B cell (primary cell): ENCODE measurements at regions not wholly inside any gene's neighbourhood (a gene's known extent, or its start where the extent isn't known, plus 50 kb on each side); places are given as distances from the start of the nearest gene placed in this dataset.

ENCODE experiments used
- ATAC-seq: fragments of 200-7000 bp; cut with Tn5 transposase; one replicate; pipeline ENCODE4 v1.10.0; 2021; ENCODE audit warnings: low read depth, mild to moderate bottlenecking, moderate number of reproducible peaks, moderate library complexity
- CTCF ChIA-PET: fragments of 350-600 bp; sonication (Branson Sonifier 250); formaldehyde crosslinking; loops from one replicate; lab custom pipeline; 2021; ENCODE audit warnings: antibody characterized with exemption, inconsistent platforms; lab: Charles Lee
- POLR2A ChIA-PET: fragments of 350-600 bp; sonication (Branson Sonifier 250); formaldehyde crosslinking; loops from one replicate; lab custom pipeline; 2021; ENCODE audit warnings: antibody characterized with exemption; lab: Charles Lee
- DNase-seq: peaks from one replicate; pipeline ENCODE4 v3.0.0; 2013
- H2AFZ ChIP-seq: 2 replicates; pipeline ENCODE4 v1.6.1; 2012; ENCODE audit warnings: mild to moderate bottlenecking, low read depth, low read length; ENCODE audit not compliant: insufficient read depth, poor library complexity, severe bottlenecking
- H3K27ac ChIP-seq, 2 donors: 1 replicate in 1 of 2; 2 replicates in 1 of 2; pipeline ENCODE4 v1.5.1; 2012 to 2013; ENCODE audit warnings: low read length in 2 of 2, mild to moderate bottlenecking in 2 of 2, moderate library complexity in 1 of 2
- H3K27me3 ChIP-seq, 4 experiments: fragments of 200-600 bp in 1 of 4; sonication (generic) in 1 of 4; replicated peaks in 1 of 4; 1 replicate in 2 of 4; 2 replicates in 2 of 4; pipeline versions ENCODE4 v1.6.1 to v1.7.0; 2013 to 2016; ENCODE audit warnings: low read length in 3 of 4, mild to moderate bottlenecking in 2 of 4, mixed read lengths in 1 of 4, moderate library complexity in 1 of 4; ENCODE audit not compliant: insufficient read depth in 4 of 4, control insufficient read depth in 3 of 4; ENCODE audit errors: control extremely low read depth in 1 of 4
- H3K36me3 ChIP-seq, 2 experiments: replicated peaks in 1 of 2; 1 replicate in 1 of 2; 2 replicates in 1 of 2; pipeline versions ENCODE4 v1.6.1 to v1.7.1; 2013; ENCODE audit warnings: low read length in 1 of 2; ENCODE audit not compliant: insufficient read depth in 2 of 2, control insufficient read depth in 1 of 2; ENCODE audit errors: control extremely low read depth in 1 of 2, extremely low read depth in 1 of 2
- H3K4me1 ChIP-seq, 2 donors: fragments of 200-600 bp in 1 of 2; sonication (generic) in 1 of 2; 1 replicate in 1 of 2; 2 replicates in 1 of 2; pipeline versions ENCODE4 v1.5.1 to v1.6.1; 2013 to 2017; ENCODE audit warnings: low read length in 2 of 2; ENCODE audit not compliant: control insufficient read depth in 2 of 2, insufficient read depth in 2 of 2
- H3K4me2 ChIP-seq: replicated peaks from 2 replicates; pipeline ENCODE3; 2012; ENCODE audit warnings: mild to moderate bottlenecking, low read depth, low read length; ENCODE audit not compliant: poor library complexity, severe bottlenecking
- H3K4me3 ChIP-seq, 5 experiments: fragments of 200-600 bp in 1 of 5; sonication (generic) in 1 of 5; 1 replicate in 3 of 5; 2 replicates in 2 of 5; pipeline versions ENCODE4 v1.5.1 to v1.7.0; 2011 to 2016; ENCODE audit warnings: low read length in 4 of 5, mild to moderate bottlenecking in 4 of 5, low read depth in 2 of 5, control low read depth in 1 of 5, moderate library complexity in 1 of 5; ENCODE audit not compliant: insufficient read depth in 1 of 5; ENCODE audit errors: control extremely low read depth in 1 of 5, extremely low read depth in 1 of 5
- H3K79me2 ChIP-seq: fragments of 200-600 bp; sonication (generic); one replicate; pipeline ENCODE4 v1.6.0; 2016; ENCODE audit warnings: low read length; ENCODE audit not compliant: control insufficient read depth, insufficient read depth
- H3K9ac ChIP-seq: fragments of 200-600 bp; sonication (generic); 2 replicates; pipeline ENCODE4 v1.6.1; 2017; ENCODE audit warnings: mild to moderate bottlenecking, low read length, moderate library complexity
- H3K9me3 ChIP-seq, 3 donors: one replicate each; pipeline versions ENCODE4 v1.6.1 to v1.7.1; 2013; ENCODE audit warnings: low read length in 2 of 3; ENCODE audit not compliant: control insufficient read depth in 2 of 3, insufficient read depth in 1 of 3; ENCODE audit errors: control extremely low read depth in 1 of 3
- H4K20me1 ChIP-seq: 2 replicates; pipeline ENCODE4 v1.6.0; 2012; ENCODE audit warnings: mild to moderate bottlenecking, low read length; ENCODE audit not compliant: insufficient read depth, control insufficient read depth, poor library complexity, severe bottlenecking
- H3K27ac Mint-ChIP-seq: one replicate; pipeline ENCODE4 v1.8.0; 2021; ENCODE audit warnings: mixed read lengths
- H3K27me3 Mint-ChIP-seq: one replicate; pipeline ENCODE4 v1.8.0; 2021; ENCODE audit warnings: mixed read lengths
- H3K4me1 Mint-ChIP-seq: one replicate; pipeline ENCODE4 v1.8.0; 2021; ENCODE audit warnings: mixed read lengths
- H3K4me3 Mint-ChIP-seq: one replicate; pipeline ENCODE4 v1.8.0; 2021; ENCODE audit warnings: mixed read lengths
- H3K9me3 Mint-ChIP-seq: one replicate; pipeline ENCODE4 v1.8.0; 2022; ENCODE audit warnings: mixed read lengths; ENCODE audit not compliant: insufficient read depth
- EZH2 ChIP-seq: IDR thresholded peaks from 2 replicates; pipeline ENCODE4 v1.6.1; 2012; ENCODE audit warnings: borderline replicate concordance, low read depth, mild to moderate bottlenecking, moderate library complexity, low read length; ENCODE audit not compliant: insufficient read depth, poor library complexity, severe bottlenecking
- WGBS: methylation state at CpG from one replicate; pipeline ENCODE4 v1.1.5; 2013; ENCODE audit warnings: missing lambda C conversion rate; ENCODE audit not compliant: insufficient coverage; 5-methylcytosine and 5-hydroxymethylcytosine counted together
- intact Hi-C: fragments of 100-400 bp; cut with micrococcal nuclease; formaldehyde crosslinking; loops from one replicate; pipeline ENCODE4 v1.10.0; 2022
- TF ChIP-seq, protein P1 (sequence below): fragments of 200-600 bp; IDR thresholded peaks from one replicate; pipeline ENCODE4 v1.8.0; 2022; ENCODE audit warnings: antibody characterized with exemption, mild to moderate bottlenecking

GRCh38 chr3:77887611-77888010 lies 847.7 kb downstream of the ROBO2 start:
- no peak for ATAC-seq
- Mint-ChIP-seq H3K27ac (no peak overlapping the region), H3K4me3 (no peak overlapping the region), H3K4me1 (no peaks in the 10 kb centered on the region), H3K9me3 (no peaks in the 10 kb centered on the region), H3K27me3 (no peaks in the 10 kb centered on the region)
- H3K4me3 ChIP-seq = no peak overlapping the region
- POLR2A ChIA-PET = no interaction called here
- H3K4me1 ChIP-seq = no peaks in the 10 kb centered on the region
- intact Hi-C loops = no loop called here
- H4K20me1 ChIP-seq = no peaks in the 10 kb centered on the region
- no peak for DNase-seq
- TF ChIP-seq EZH2 = no peak
- TF ChIP-seq, protein P1, sequence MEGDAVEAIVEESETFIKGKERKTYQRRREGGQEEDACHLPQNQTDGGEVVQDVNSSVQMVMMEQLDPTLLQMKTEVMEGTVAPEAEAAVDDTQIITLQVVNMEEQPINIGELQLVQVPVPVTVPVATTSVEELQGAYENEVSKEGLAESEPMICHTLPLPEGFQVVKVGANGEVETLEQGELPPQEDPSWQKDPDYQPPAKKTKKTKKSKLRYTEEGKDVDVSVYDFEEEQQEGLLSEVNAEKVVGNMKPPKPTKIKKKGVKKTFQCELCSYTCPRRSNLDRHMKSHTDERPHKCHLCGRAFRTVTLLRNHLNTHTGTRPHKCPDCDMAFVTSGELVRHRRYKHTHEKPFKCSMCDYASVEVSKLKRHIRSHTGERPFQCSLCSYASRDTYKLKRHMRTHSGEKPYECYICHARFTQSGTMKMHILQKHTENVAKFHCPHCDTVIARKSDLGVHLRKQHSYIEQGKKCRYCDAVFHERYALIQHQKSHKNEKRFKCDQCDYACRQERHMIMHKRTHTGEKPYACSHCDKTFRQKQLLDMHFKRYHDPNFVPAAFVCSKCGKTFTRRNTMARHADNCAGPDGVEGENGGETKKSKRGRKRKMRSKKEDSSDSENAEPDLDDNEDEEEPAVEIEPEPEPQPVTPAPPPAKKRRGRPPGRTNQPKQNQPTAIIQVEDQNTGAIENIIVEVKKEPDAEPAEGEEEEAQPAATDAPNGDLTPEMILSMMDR = no peak
- H3K9ac ChIP-seq = no peak overlapping the region
- H3K27me3 ChIP-seq = no peaks in the 10 kb centered on the region
- WGBS = no CpG with 5 or more reads among the region's 3 CpGs
- no peaks in the 10 kb centered on the region for H3K79me2 ChIP-seq
- no peak overlapping the region for H3K27ac ChIP-seq
- peaks cover 0 to 2% (median 0%) of the 10 kb centered on the region in 3 donors for H3K9me3 ChIP-seq
- no peaks in the 10 kb centered on the region for H3K36me3 ChIP-seq
- no peak overlapping the region for H2AFZ ChIP-seq
- H3K4me2 ChIP-seq = no peak overlapping the region
- CTCF ChIA-PET = no interaction called here

DNA sequence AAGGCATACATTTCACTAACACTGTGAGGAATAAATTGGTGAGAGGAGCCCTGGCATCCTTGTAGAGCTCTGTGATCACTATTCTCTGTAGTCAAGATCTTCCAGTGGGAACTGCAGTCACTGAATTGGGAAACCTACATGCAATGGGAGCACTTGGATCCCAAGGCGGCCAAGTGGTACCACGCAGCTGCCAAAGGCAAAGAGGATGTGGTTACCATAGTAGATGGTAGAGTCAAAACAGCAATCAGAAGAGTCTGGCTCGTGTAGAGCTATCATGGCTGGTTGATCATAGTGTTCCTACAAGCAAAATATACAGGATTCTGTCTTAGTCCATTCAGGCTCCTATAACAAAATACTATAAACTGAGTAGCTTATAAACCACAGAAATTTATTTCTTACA lies 849.7 kb downstream of the ROBO2 start:
- Histone ChIP-seq H3K4me2 (no peak overlapping the region), H3K27ac (no peak overlapping the region), H3K4me1 (no peaks in the 10 kb centered on the region), H2AFZ (no peak overlapping the region), H3K27me3 (no peaks in the 10 kb centered on the region), H3K9ac (no peak overlapping the region), H3K36me3 (no peaks in the 10 kb centered on the region), H3K4me3 (no peak overlapping the region), H4K20me1 (no peaks in the 10 kb centered on the region), H3K9me3 (no peaks in the 10 kb centered on the region), H3K79me2 (no peaks in the 10 kb centered on the region)
- Mint-ChIP-seq H3K27me3 (no peaks in the 10 kb centered on the region), H3K9me3 (no peaks in the 10 kb centered on the region), H3K4me1 (no peaks in the 10 kb centered on the region), H3K27ac (no peak overlapping the region), H3K4me3 (no peak overlapping the region)
- intact Hi-C loops = no loop called here
- TF ChIP-seq, protein P1 = no peak
- no peak for TF ChIP-seq EZH2
- POLR2A ChIA-PET = no interaction called here
- DNase-seq = no peak
- WGBS = 100% methylated on average over 2 of the region's 3 CpGs
- CTCF ChIA-PET = no interaction called here
- ATAC-seq = no peak
